ENCODE measurements at regions not wholly inside any gene's neighbourhood (a gene's known extent, or its start where the extent isn't known, plus 50 kb on each side); places are given as distances from the start of the nearest gene placed in this dataset.

DNA sequence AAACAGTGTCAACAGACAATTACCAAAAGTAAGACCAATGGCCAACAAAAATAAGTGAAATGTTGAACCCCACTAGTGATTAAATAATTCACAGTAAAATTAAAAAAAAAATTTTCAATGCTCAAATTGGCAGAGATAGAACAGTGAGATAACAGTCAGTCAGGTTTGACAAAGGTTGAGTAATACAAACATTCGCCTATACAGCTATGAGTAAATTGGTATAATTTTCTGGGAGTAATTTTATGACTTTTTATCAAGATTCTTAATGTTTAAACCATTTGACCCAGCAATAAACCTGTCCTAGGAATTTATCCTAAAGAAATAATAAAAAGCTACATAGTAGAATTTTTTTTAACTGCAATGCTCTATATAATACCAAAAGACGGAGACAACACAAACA is 64.9 kb upstream of the SHH start:
- Histone ChIP-seq H3K4me1 (ENCODE audit: control insufficient read depth in 3 of 3, insufficient read depth in 2 of 3, low read depth in 1 of 3, low read length in 2 of 3) (peaks cover 0 to 2% (median 0%) of the 10 kb centered on the region in 3 donors), H3K27me3 (ENCODE audit: control insufficient read depth in 3 of 3, insufficient read depth in 3 of 3, low read length in 3 of 3) (no peaks in the 10 kb centered on the region), H3K9me3 (ENCODE audit: control insufficient read depth in 2 of 2, insufficient read depth in 1 of 2, low read depth in 1 of 2, low read length in 1 of 2) (no peaks in the 10 kb centered on the region), H3K36me3 (ENCODE audit: control insufficient read depth in 3 of 3, insufficient read depth in 2 of 3, low read depth in 1 of 3, low read length in 3 of 3) (no peaks in the 10 kb centered on the region), H3K27ac (ENCODE audit: low read depth in 1 of 3, low read length in 2 of 3) (no peak overlapping the region), H3K4me3 (ENCODE audit: low read depth in 1 of 3, low read length in 3 of 3) (no peak overlapping the region)
- WGBS, 3 donors: 32 to 60% (median 49%) methylated on average over 2 of the region's 2 CpGs
- DNase-seq (no peak), FAIRE-seq (no peak)

GRCh38 chr7:155874411-155874810 is 62.1 kb upstream of the SHH start:
- H3K4me1 ChIP-seq (ENCODE audit: control insufficient read depth in 3 of 3, insufficient read depth in 2 of 3, low read depth in 1 of 3, low read length in 2 of 3): peaks cover 0 to 2% (median 0%) of the 10 kb centered on the region in 3 donors
- FAIRE-seq (no peak), DNase-seq (no peak)
- H3K27ac ChIP-seq (ENCODE audit: low read depth in 1 of 3, low read length in 2 of 3): no peak overlapping the region
- 95 to 99% (median 96%) methylated on average over 3 of the region's 3 CpGs for WGBS, 3 donors
- no peaks in the 10 kb centered on the region for H3K9me3 ChIP-seq (ENCODE audit: control insufficient read depth in 2 of 2, insufficient read depth in 1 of 2, low read depth in 1 of 2, low read length in 1 of 2)
- H3K4me3 ChIP-seq (ENCODE audit: low read depth in 1 of 3, low read length in 3 of 3): no peak overlapping the region
- no peaks in the 10 kb centered on the region for H3K27me3 ChIP-seq (ENCODE audit: control insufficient read depth in 3 of 3, insufficient read depth in 3 of 3, low read length in 3 of 3)
- H3K36me3 ChIP-seq (ENCODE audit: control insufficient read depth in 3 of 3, insufficient read depth in 2 of 3, low read depth in 1 of 3, low read length in 3 of 3): no peaks in the 10 kb centered on the region

GRCh38 chr7:155874010-155874409 is 61.7 kb upstream of the SHH start:
- 82 to 87% (median 84%) methylated on average over 6 of the region's 6 CpGs for WGBS, 3 donors
- Histone ChIP-seq H3K4me3 (ENCODE audit: low read depth in 1 of 3, low read length in 3 of 3) (no peak overlapping the region), H3K36me3 (ENCODE audit: control insufficient read depth in 3 of 3, insufficient read depth in 2 of 3, low read depth in 1 of 3, low read length in 3 of 3) (no peaks in the 10 kb centered on the region), H3K27me3 (ENCODE audit: control insufficient read depth in 3 of 3, insufficient read depth in 3 of 3, low read length in 3 of 3) (no peaks in the 10 kb centered on the region), H3K9me3 (ENCODE audit: control insufficient read depth in 2 of 2, insufficient read depth in 1 of 2, low read depth in 1 of 2, low read length in 1 of 2) (peaks cover 0 to 2% of the 10 kb centered on the region in 2 donors), H3K27ac (ENCODE audit: low read depth in 1 of 3, low read length in 2 of 3) (no peak overlapping the region), H3K4me1 (ENCODE audit: control insufficient read depth in 3 of 3, insufficient read depth in 2 of 3, low read depth in 1 of 3, low read length in 2 of 3) (peaks cover 0 to 2% (median 0%) of the 10 kb centered on the region in 3 donors)
- DNase-seq (no peak), FAIRE-seq (no peak)

DNA sequence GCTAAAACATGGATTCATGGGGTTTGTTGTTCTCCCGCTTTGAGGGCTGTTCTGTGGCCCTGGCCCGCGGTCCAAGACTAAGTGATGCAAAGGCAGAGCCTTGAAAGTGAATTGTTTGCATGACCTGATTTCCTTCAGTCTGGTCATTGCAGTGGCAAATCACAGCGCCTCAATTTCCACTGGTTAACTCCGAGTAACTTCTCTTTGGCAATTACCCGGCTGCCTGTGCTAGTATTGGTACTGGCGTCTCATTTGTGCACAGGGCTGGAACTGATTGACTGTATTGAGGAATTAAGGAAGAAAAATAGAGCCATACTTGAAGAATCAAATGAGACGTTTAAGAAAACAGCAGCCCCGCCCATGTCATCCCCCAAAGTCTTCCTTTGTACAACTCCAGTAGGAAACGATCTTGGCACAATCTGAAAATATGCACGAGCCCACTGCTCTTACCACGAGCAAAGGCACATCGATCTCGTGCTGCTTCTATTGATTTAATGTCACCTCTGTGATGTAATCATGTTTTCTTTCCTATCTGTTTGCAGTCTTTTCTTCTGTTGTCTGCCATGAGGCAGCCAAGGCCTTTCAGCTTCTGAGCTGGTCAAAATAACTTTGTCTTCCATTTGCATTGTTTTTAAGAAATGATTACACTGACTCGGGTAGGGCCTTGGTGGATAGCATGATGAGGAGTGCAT is 60.6 kb upstream of the SHH start:
- peaks cover 0 to 5% (median 0%) of the 10 kb centered on the region in 3 donors for H3K4me1 ChIP-seq (ENCODE audit: control insufficient read depth in 3 of 3, insufficient read depth in 2 of 3, low read depth in 1 of 3, low read length in 2 of 3)
- no peak overlapping the region for H3K27ac ChIP-seq (ENCODE audit: low read depth in 1 of 3, low read length in 2 of 3)
- H3K4me3 ChIP-seq (ENCODE audit: low read depth in 1 of 3, low read length in 3 of 3): no peak overlapping the region
- FAIRE-seq: no peak
- WGBS, 3 donors: 76 to 79% (median 78%) methylated on average over 15 of the region's 15 CpGs
- peaks cover 0 to 3% of the 10 kb centered on the region in 2 donors for H3K9me3 ChIP-seq (ENCODE audit: control insufficient read depth in 2 of 2, insufficient read depth in 1 of 2, low read depth in 1 of 2, low read length in 1 of 2)
- no peaks in the 10 kb centered on the region for H3K36me3 ChIP-seq (ENCODE audit: control insufficient read depth in 3 of 3, insufficient read depth in 2 of 3, low read depth in 1 of 3, low read length in 3 of 3)
- H3K27me3 ChIP-seq (ENCODE audit: control insufficient read depth in 3 of 3, insufficient read depth in 3 of 3, low read length in 3 of 3): no peaks in the 10 kb centered on the region
- DNase-seq: no peak

- Histone ChIP-seq H3K9me3 (ENCODE audit: control insufficient read depth in 2 of 2, insufficient read depth in 1 of 2, low read depth in 1 of 2, low read length in 1 of 2) (peaks cover 0 to 3% of the 10 kb centered on the region in 2 donors), H3K27ac (ENCODE audit: low read depth in 1 of 3, low read length in 2 of 3) (no peak overlapping the region), H3K4me3 (ENCODE audit: low read depth in 1 of 3, low read length in 3 of 3) (no peak overlapping the region), H3K36me3 (ENCODE audit: control insufficient read depth in 3 of 3, insufficient read depth in 2 of 3, low read depth in 1 of 3, low read length in 3 of 3) (no peaks in the 10 kb centered on the region), H3K27me3 (ENCODE audit: control insufficient read depth in 3 of 3, insufficient read depth in 3 of 3, low read length in 3 of 3) (peaks cover 0 to 4% (median 0%) of the 10 kb centered on the region in 3 donors), H3K4me1 (ENCODE audit: control insufficient read depth in 3 of 3, insufficient read depth in 2 of 3, low read depth in 1 of 3, low read length in 2 of 3) (peaks cover 0 to 8% (median 0%) of the 10 kb centered on the region in 3 donors)
- WGBS, 3 donors: 90 to 97% (median 93%) methylated on average over 7 of the region's 7 CpGs
- FAIRE-seq (no peak), DNase-seq (no peak)
These were observed 58.9 kb upstream of the SHH start for GRCh38 chr7:155871211-155871610.

DNA sequence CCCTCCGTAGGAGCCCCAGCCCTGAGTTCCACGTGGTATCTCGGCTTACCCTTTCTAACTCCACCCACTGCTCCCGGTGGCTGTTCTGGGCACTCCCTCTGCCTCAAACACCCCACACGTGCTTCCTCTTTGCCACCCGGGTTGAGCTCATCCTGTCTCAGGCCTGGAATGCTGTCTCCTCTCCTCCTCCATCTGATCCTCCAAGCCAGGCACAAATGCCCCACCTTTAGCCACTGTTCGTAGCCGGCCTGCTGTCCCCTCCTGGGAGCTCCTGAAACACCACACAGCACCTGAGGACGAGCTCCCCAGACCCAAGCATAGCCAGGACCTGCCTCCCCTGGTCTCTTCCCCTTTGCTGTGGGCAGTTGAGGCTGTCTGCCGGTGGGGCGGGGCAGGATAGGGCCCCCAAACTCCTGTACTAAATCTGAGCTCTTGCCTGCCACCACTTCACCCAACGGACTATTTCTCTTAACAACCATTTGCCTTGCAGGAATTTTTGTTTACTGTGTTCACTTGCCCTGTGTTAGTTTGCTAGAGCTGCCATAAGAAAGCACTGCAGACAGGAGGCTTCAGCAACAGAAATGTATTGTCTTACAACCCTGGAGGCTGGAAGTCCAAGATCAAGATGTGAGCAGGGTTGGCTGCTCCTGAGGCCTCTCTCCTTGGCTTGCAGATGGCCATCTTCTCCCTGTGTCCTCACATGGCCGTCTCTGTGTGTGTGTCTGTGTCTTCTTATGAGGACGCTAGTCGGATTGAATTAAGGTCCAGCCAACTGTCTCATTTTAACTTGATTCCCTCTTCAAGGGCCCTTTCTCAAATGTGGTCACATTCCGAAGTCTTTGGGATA is 58.3 kb upstream of the SHH start:
- peaks cover 0 to 5% (median 0%) of the 10 kb centered on the region in 3 donors for H3K27me3 ChIP-seq (ENCODE audit: control insufficient read depth in 3 of 3, insufficient read depth in 3 of 3, low read length in 3 of 3)
- 71 to 74% (median 74%) methylated on average over 16 of the region's 16 CpGs for WGBS, 3 donors
- H3K4me3 ChIP-seq (ENCODE audit: low read depth in 1 of 3, low read length in 3 of 3): no peak overlapping the region
- FAIRE-seq (no peak), DNase-seq (no peak)
- H3K36me3 ChIP-seq (ENCODE audit: control insufficient read depth in 3 of 3, insufficient read depth in 2 of 3, low read depth in 1 of 3, low read length in 3 of 3): no peaks in the 10 kb centered on the region
- H3K4me1 ChIP-seq (ENCODE audit: control insufficient read depth in 3 of 3, insufficient read depth in 2 of 3, low read depth in 1 of 3, low read length in 2 of 3): peaks cover 0 to 11% (median 0%) of the 10 kb centered on the region in 3 donors
- H3K9me3 ChIP-seq (ENCODE audit: control insufficient read depth in 2 of 2, insufficient read depth in 1 of 2, low read depth in 1 of 2, low read length in 1 of 2): peaks cover 0 to 3% of the 10 kb centered on the region in 2 donors
- H3K27ac ChIP-seq (ENCODE audit: low read depth in 1 of 3, low read length in 2 of 3): no peak overlapping the region

GRCh38 chr7:155869784-155870076 is 57.5 kb upstream of the SHH start:
- Histone ChIP-seq H3K9me3 (ENCODE audit: control insufficient read depth in 2 of 2, insufficient read depth in 1 of 2, low read depth in 1 of 2, low read length in 1 of 2) (peaks cover 0 to 3% of the 10 kb centered on the region in 2 donors), H3K4me1 (ENCODE audit: control insufficient read depth in 3 of 3, insufficient read depth in 2 of 3, low read depth in 1 of 3, low read length in 2 of 3) (peaks cover 0 to 11% (median 0%) of the 10 kb centered on the region in 3 donors), H3K27ac (ENCODE audit: low read depth in 1 of 3, low read length in 2 of 3) (no peak overlapping the region), H3K36me3 (ENCODE audit: control insufficient read depth in 3 of 3, insufficient read depth in 2 of 3, low read depth in 1 of 3, low read length in 3 of 3) (no peaks in the 10 kb centered on the region), H3K4me3 (ENCODE audit: low read depth in 1 of 3, low read length in 3 of 3) (no peak overlapping the region), H3K27me3 (ENCODE audit: control insufficient read depth in 3 of 3, insufficient read depth in 3 of 3, low read length in 3 of 3) (peaks cover 0 to 8% (median 0%) of the 10 kb centered on the region in 3 donors)
- 89 to 97% (median 93%) methylated on average over 13 of the region's 13 CpGs for WGBS, 3 donors
- DNase-seq (no peak), FAIRE-seq (no peak)

DNA sequence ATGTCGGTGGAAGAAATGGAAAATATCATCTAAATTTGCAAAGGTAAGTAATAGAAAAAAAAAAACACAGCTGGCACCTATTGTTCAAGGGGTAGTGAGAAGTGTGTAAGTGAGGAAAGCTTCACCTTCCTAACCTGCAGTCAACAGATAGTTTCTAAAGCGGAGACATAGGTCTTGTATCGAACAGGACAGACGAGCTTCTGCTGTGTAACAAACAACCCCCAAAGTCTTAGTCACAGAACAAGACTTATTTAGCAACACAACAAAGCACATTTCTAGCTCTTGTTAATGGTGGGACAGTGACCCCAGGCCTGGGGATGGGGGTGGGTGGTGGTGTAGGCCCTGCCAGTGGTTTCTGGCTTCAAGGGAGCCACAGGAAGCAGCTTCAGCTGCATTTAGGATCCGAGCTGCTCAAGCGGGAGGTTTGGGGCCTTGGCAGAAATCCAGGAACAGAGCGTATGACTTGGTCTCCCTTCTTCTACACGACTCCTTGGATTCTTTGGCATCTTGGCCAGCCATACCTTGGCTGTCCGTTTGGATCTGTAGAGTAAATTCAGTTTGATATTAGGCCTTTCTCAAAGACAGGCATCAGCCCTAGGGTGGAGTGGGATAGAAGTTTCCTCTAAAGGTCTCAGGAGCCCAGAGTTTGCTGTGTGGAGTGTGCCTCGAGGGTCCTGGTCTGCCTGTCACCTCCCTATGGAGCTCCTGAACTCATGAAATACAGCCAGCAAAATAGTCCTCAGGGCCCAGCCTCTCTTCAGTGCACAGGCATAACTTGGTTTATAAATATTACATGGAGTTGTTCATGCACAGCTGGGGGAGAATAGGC is 56.9 kb upstream of the SHH start:
- Histone ChIP-seq H3K9me3 (ENCODE audit: control insufficient read depth in 2 of 2, insufficient read depth in 1 of 2, low read depth in 1 of 2, low read length in 1 of 2) (peaks cover 0 to 3% of the 10 kb centered on the region in 2 donors), H3K4me3 (ENCODE audit: low read depth in 1 of 3, low read length in 3 of 3) (no peak overlapping the region), H3K27me3 (ENCODE audit: control insufficient read depth in 3 of 3, insufficient read depth in 3 of 3, low read length in 3 of 3) (peaks cover 0 to 8% (median 0%) of the 10 kb centered on the region in 3 donors), H3K4me1 (ENCODE audit: control insufficient read depth in 3 of 3, insufficient read depth in 2 of 3, low read depth in 1 of 3, low read length in 2 of 3) (peaks cover 0 to 11% (median 0%) of the 10 kb centered on the region in 3 donors), H3K36me3 (ENCODE audit: control insufficient read depth in 3 of 3, insufficient read depth in 2 of 3, low read depth in 1 of 3, low read length in 3 of 3) (no peaks in the 10 kb centered on the region), H3K27ac (ENCODE audit: low read depth in 1 of 3, low read length in 2 of 3) (no peak overlapping the region)
- FAIRE-seq: no peak
- no peak for DNase-seq
- WGBS, 3 donors: 84 to 91% (median 86%) methylated on average over 10 of the region's 10 CpGs
